PC-3 (cell line): ENCODE measurements at regions not wholly inside any gene's neighbourhood (a gene's known extent, or its start where the extent isn't known, plus 50 kb on each side); places are given as distances from the start of the nearest gene placed in this dataset.

ENCODE experiments used
- ATAC-seq: fragments of 200-7000 bp; cut with Tn5 transposase; 2 replicates; pipeline ENCODE4 v1.9.1; 2020; ENCODE audit warnings: mild to moderate bottlenecking, moderate library complexity
- BruUV-seq: library from RNA; stranded (reverse); fragments of 400-500 nt; replicated peaks from 2 replicates; lab custom pipeline; 2021; lab: Mats Ljungman, UMichigan
- CTCF ChIA-PET: fragments of 300-600 bp; sonication (Branson Sonifier 250); formaldehyde crosslinking; loops from one replicate; lab custom pipeline; 2022; ENCODE audit warnings: antibody characterized with exemption; lab: Charles Lee
- POLR2A ChIA-PET: fragments of 300-600 bp; sonication (Branson Sonifier 250); formaldehyde crosslinking; loops from one replicate; lab custom pipeline; 2022; ENCODE audit warnings: antibody characterized with exemption; ENCODE audit not compliant: unreplicated experiment; lab: Charles Lee
- DNase-seq: peaks from one replicate; pipeline ENCODE4 v3.0.0-alpha.2; 2015
- H2AFZ ChIP-seq: fragments of 300-600 bp; sonication (generic); 2 replicates; pipeline ENCODE4 v1.6.0; 2016; ENCODE audit warnings: antibody characterized with exemption, low read length
- H3F3A ChIP-seq: fragments of 300-600 bp; sonication (generic); one replicate; pipeline ENCODE4 v1.6.0; 2017; ENCODE audit warnings: antibody characterized with exemption, low read length, control low read depth, mild to moderate bottlenecking; ENCODE audit not compliant: unreplicated experiment
- H3K27ac ChIP-seq: fragments of 300-600 bp; sonication (generic); 2 replicates; pipeline ENCODE4 v1.5.1; 2016; ENCODE audit warnings: mild to moderate bottlenecking, low read length
- H3K27me3 ChIP-seq: fragments of 300-600 bp; sonication (generic); 2 replicates; pipeline ENCODE4 v1.6.1; 2016; ENCODE audit warnings: low read length, mixed read lengths
- H3K36me3 ChIP-seq: fragments of 300-600 bp; sonication (generic); 2 replicates; pipeline ENCODE4 v1.6.1; 2016; ENCODE audit warnings: low read depth, mixed run types, low read length, mixed read lengths
- H3K4me1 ChIP-seq: fragments of 300-600 bp; sonication (generic); 2 replicates; pipeline ENCODE4 v1.5.1; 2016; ENCODE audit warnings: low read length; ENCODE audit not compliant: insufficient read depth
- H3K4me2 ChIP-seq: fragments of 300-600 bp; sonication (generic); 2 replicates; pipeline ENCODE4 v1.6.0; 2016; ENCODE audit warnings: low read length
- H3K4me3 ChIP-seq: fragments of 300-600 bp; sonication (generic); 2 replicates; pipeline ENCODE4 v1.5.1; 2016; ENCODE audit warnings: mild to moderate bottlenecking, low read length, mixed read lengths
- H3K79me2 ChIP-seq: fragments of 300-600 bp; sonication (generic); 2 replicates; pipeline ENCODE4 v1.6.1; 2017; ENCODE audit warnings: low read length, mixed read lengths
- H3K9ac ChIP-seq: fragments of 300-600 bp; sonication (generic); 2 replicates; pipeline ENCODE4 v1.6.0; 2016; ENCODE audit warnings: mild to moderate bottlenecking, low read length
- H3K9me2 ChIP-seq: fragments of 300-600 bp; sonication (generic); replicated peaks from 2 replicates; pipeline ENCODE4 v1.6.1; 2016; ENCODE audit warnings: mixed run types, low read length, mixed read lengths
- H3K9me3 ChIP-seq: fragments of 300-600 bp; sonication (generic); 2 replicates; pipeline ENCODE4 v1.6.1; 2016; ENCODE audit warnings: low read length, mixed read lengths
- H4K20me1 ChIP-seq: fragments of 300-600 bp; sonication (generic); 2 replicates; pipeline ENCODE4 v1.6.1; 2016; ENCODE audit warnings: low read length, mixed read lengths
- EZH2 ChIP-seq: fragments of 300-600 bp; sonication (generic); IDR thresholded peaks from one replicate; pipeline ENCODE4 v1.6.1; 2017; ENCODE audit warnings: antibody characterized with exemption, mild to moderate bottlenecking, low read length; ENCODE audit not compliant: unreplicated experiment
- EZH2phosphoT487 ChIP-seq: fragments of 300-600 bp; sonication (generic); IDR thresholded peaks from 2 replicates; pipeline ENCODE4 v1.6.1; 2018; ENCODE audit warnings: mild to moderate bottlenecking, antibody characterized with exemption, low read length, borderline replicate concordance
- intact Hi-C: fragments of 100-400 bp; cut with micrococcal nuclease; formaldehyde crosslinking; loops from 2 replicates; pipeline ENCODE4 v1.9.0; 2023
- TF ChIP-seq, protein P1 (sequence below): fragments of 300-600 bp; sonication (generic); conservative IDR thresholded peaks from 2 replicates; pipeline ENCODE4 v1.5.1; 2017; ENCODE audit warnings: antibody characterized with exemption, low read depth, mild to moderate bottlenecking, low read length

GRCh38 chr7:9874182-9874581 is 1099.5 kb upstream of the PHF14 start:
- Histone ChIP-seq H4K20me1 (no peaks in the 10 kb centered on the region), H3K9me2 (no peaks in the 10 kb centered on the region), H3K79me2 (no peaks in the 10 kb centered on the region), H2AFZ (no peak overlapping the region), H3K27me3 (no peaks in the 10 kb centered on the region), H3K9me3 (0 out of 2 replicates have a peak, but pooled peaks cover 4% of the 10 kb centered on the region), H3F3A (no peaks in the 10 kb centered on the region), H3K27ac (no peak overlapping the region), H3K4me1 (no peaks in the 10 kb centered on the region), H3K36me3 (no peaks in the 10 kb centered on the region), H3K9ac (no peak overlapping the region), H3K4me3 (no peak overlapping the region), H3K4me2 (no peak overlapping the region)
- ATAC-seq (no peak), DNase-seq (no peak)
- ChIA-PET CTCF (no interaction called here), POLR2A (no interaction called here)
- intact Hi-C loops = no loop called here
- TF ChIP-seq EZH2phosphoT487 = no peak
- no peak for TF ChIP-seq EZH2
- TF ChIP-seq, protein P1, sequence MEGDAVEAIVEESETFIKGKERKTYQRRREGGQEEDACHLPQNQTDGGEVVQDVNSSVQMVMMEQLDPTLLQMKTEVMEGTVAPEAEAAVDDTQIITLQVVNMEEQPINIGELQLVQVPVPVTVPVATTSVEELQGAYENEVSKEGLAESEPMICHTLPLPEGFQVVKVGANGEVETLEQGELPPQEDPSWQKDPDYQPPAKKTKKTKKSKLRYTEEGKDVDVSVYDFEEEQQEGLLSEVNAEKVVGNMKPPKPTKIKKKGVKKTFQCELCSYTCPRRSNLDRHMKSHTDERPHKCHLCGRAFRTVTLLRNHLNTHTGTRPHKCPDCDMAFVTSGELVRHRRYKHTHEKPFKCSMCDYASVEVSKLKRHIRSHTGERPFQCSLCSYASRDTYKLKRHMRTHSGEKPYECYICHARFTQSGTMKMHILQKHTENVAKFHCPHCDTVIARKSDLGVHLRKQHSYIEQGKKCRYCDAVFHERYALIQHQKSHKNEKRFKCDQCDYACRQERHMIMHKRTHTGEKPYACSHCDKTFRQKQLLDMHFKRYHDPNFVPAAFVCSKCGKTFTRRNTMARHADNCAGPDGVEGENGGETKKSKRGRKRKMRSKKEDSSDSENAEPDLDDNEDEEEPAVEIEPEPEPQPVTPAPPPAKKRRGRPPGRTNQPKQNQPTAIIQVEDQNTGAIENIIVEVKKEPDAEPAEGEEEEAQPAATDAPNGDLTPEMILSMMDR = no peak
- BruUV-seq = no TSS peak

- DNase-seq (no peak), ATAC-seq (no peak)
- Histone ChIP-seq H3K9me3 (0 out of 2 replicates have a peak, but pooled peaks cover 4% of the 10 kb centered on the region), H3F3A (no peaks in the 10 kb centered on the region), H3K79me2 (no peaks in the 10 kb centered on the region), H3K4me1 (no peaks in the 10 kb centered on the region), H3K27me3 (no peaks in the 10 kb centered on the region), H3K27ac (no peak overlapping the region), H3K4me3 (no peak overlapping the region), H2AFZ (no peak overlapping the region), H3K9me2 (no peaks in the 10 kb centered on the region), H3K4me2 (no peak overlapping the region), H4K20me1 (no peaks in the 10 kb centered on the region), H3K36me3 (no peaks in the 10 kb centered on the region), H3K9ac (no peak overlapping the region)
- ChIA-PET CTCF (no interaction called here), POLR2A (no interaction called here)
- TF ChIP-seq, protein P1 = no peak
- TF ChIP-seq EZH2phosphoT487 = no peak
- no peak for TF ChIP-seq EZH2
- BruUV-seq = no TSS peak
- intact Hi-C loops = no loop called here
Observed at GRCh38 chr7:9876053-9876452, 1097.6 kb upstream of the PHF14 start.

GRCh38 chr7:9889554-9889953 is 1084.1 kb upstream of the PHF14 start:
- H3K4me2 ChIP-seq = no peak overlapping the region
- H4K20me1 ChIP-seq = no peaks in the 10 kb centered on the region
- no peaks in the 10 kb centered on the region for H3F3A ChIP-seq
- intact Hi-C loops = no loop called here
- H3K4me1 ChIP-seq = no peaks in the 10 kb centered on the region
- no peaks in the 10 kb centered on the region for H3K79me2 ChIP-seq
- H3K9ac ChIP-seq = no peak overlapping the region
- no peak overlapping the region for H3K4me3 ChIP-seq
- H2AFZ ChIP-seq = no peak overlapping the region
- no peak overlapping the region for H3K27ac ChIP-seq
- no peaks in the 10 kb centered on the region for H3K9me2 ChIP-seq
- TF ChIP-seq, protein P1 = no peak
- TF ChIP-seq EZH2phosphoT487 (no peak), EZH2 (no peak)
- H3K9me3 ChIP-seq = no peaks in the 10 kb centered on the region
- no peaks in the 10 kb centered on the region for H3K27me3 ChIP-seq
- no peaks in the 10 kb centered on the region for H3K36me3 ChIP-seq
- BruUV-seq = no TSS peak
- CTCF ChIA-PET = no interaction called here
- DNase-seq (no peak), ATAC-seq (no peak)
- POLR2A ChIA-PET = no interaction called here
